A549 (cell line): ENCODE measurements at regions not wholly inside any gene's neighbourhood (a gene's known extent, or its start where the extent isn't known, plus 50 kb on each side); places are given as distances from the start of the nearest gene placed in this dataset.

Experiments
- EHMT2 ChIP-seq: fragments of 200-600 bp; sonication (generic); IDR thresholded peaks from 2 replicates; pipeline ENCODE4 v1.6.1; 2016; ENCODE audit warnings: antibody characterized with exemption, low read depth, mild to moderate bottlenecking, moderate library complexity
- HDAC2 ChIP-seq: fragments of 200-600 bp; sonication (generic); IDR thresholded peaks from 2 replicates; pipeline ENCODE4 v1.6.1; 2016
- JUN ChIP-seq, 2 experiments: fragments of >200 bp; sonication (Bioruptor Twin); formaldehyde crosslinking; IDR thresholded peaks; 2 replicates in 1 of 2; 3 replicates in 1 of 2; pipeline ENCODE4 v1.6.1; 2016 to 2017
- POLR2A ChIP-seq: IDR thresholded peaks from 2 replicates; pipeline ENCODE4 v1.6.1; 2012; ENCODE audit warnings: mild to moderate bottlenecking, low read length
- RAD21 ChIP-seq, 2 experiments: fragments of >200 bp in 1 of 2; sonication (Bioruptor Twin) in 1 of 2; formaldehyde crosslinking in 1 of 2; IDR thresholded peaks in 1 of 2; conservative IDR thresholded peaks in 1 of 2; 2 replicates in 1 of 2; 3 replicates in 1 of 2; pipeline ENCODE4 v1.6.1; 2012 to 2018; ENCODE audit warnings: inconsistent platforms in 1 of 2
- ZSCAN20 ChIP-seq: fragments of 250-450 bp; sonication (Bioruptor Pico); IDR thresholded peaks from 2 replicates; pipeline ENCODE4 v1.8.0; 2022; ENCODE audit warnings: mild to moderate bottlenecking, moderate library complexity
- TF ChIP-seq, protein P1 (sequence below): IDR thresholded peaks from 2 replicates; pipeline ENCODE4 v1.6.1; 2012
- TF ChIP-seq, protein P2 (sequence below): fragments of >200 bp; sonication (Bioruptor Twin); formaldehyde crosslinking; IDR thresholded peaks from 3 replicates; pipeline ENCODE4 v1.5.1; 2016

DNA sequence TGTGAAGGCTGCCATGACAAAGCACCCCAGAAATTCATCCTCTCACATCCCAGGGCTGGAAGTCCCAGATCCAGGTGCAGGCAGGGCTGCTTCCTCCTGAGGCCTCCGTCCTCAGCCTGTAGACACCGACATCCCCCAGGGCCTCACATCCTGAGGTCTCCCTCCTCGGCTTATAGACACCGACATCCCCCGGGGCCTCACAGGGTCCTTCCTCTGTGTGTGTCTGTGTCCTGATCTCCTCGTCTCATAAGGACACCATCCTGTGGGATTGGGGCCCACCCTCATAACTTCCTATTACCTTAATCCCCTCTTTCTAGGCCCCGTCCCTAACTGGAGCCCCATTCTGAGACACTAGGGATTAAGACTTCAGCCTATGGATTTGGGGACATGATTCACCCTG is 92.0 kb upstream of the SNTG2 start:
- TF ChIP-seq, protein P1, sequence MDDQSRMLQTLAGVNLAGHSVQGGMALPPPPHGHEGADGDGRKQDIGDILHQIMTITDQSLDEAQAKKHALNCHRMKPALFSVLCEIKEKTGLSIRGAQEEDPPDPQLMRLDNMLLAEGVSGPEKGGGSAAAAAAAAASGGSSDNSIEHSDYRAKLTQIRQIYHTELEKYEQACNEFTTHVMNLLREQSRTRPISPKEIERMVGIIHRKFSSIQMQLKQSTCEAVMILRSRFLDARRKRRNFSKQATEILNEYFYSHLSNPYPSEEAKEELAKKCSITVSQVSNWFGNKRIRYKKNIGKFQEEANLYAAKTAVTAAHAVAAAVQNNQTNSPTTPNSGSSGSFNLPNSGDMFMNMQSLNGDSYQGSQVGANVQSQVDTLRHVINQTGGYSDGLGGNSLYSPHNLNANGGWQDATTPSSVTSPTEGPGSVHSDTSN = no peak
- TF ChIP-seq, protein P2, sequence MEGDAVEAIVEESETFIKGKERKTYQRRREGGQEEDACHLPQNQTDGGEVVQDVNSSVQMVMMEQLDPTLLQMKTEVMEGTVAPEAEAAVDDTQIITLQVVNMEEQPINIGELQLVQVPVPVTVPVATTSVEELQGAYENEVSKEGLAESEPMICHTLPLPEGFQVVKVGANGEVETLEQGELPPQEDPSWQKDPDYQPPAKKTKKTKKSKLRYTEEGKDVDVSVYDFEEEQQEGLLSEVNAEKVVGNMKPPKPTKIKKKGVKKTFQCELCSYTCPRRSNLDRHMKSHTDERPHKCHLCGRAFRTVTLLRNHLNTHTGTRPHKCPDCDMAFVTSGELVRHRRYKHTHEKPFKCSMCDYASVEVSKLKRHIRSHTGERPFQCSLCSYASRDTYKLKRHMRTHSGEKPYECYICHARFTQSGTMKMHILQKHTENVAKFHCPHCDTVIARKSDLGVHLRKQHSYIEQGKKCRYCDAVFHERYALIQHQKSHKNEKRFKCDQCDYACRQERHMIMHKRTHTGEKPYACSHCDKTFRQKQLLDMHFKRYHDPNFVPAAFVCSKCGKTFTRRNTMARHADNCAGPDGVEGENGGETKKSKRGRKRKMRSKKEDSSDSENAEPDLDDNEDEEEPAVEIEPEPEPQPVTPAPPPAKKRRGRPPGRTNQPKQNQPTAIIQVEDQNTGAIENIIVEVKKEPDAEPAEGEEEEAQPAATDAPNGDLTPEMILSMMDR = no peak
- TF ChIP-seq POLR2A (no peak), RAD21 (conservative IDR thresholded peaks at IDR 0.05 in 1 of 2, IDR thresholded peaks at IDR 0.05 in 1 of 2) (no peak), ZSCAN20 (no peak), HDAC2 (no peak), JUN (IDR thresholded peaks at IDR 0.05) (no peak), EHMT2 (no peak)
